Endothelial cell (in vitro differentiated cells): ENCODE measurements at regions not wholly inside any gene's neighbourhood (a gene's known extent, or its start where the extent isn't known, plus 50 kb on each side); places are given as distances from the start of the nearest gene placed in this dataset.

Experiments
- DNase-seq: peaks from one replicate; pipeline ENCODE4 v3.0.0; 2021; ENCODE audit warnings: low spot score
- H3K27ac Mint-ChIP-seq: one replicate; pipeline ENCODE4 v1.8.0; 2021; ENCODE audit warnings: mixed read lengths, inconsistent platforms; ENCODE audit not compliant: unreplicated experiment
- H3K27me3 Mint-ChIP-seq: one replicate; pipeline ENCODE4 v1.8.0; 2021; ENCODE audit warnings: mild to moderate bottlenecking, moderate library complexity, mixed read lengths, inconsistent platforms; ENCODE audit not compliant: unreplicated experiment
- H3K36me3 Mint-ChIP-seq: one replicate; pipeline ENCODE4 v1.8.0; 2021; ENCODE audit warnings: mild to moderate bottlenecking, low read depth, mixed read lengths, inconsistent platforms; ENCODE audit not compliant: unreplicated experiment
- H3K4me1 Mint-ChIP-seq: one replicate; pipeline ENCODE4 v1.8.0; 2021; ENCODE audit warnings: mild to moderate bottlenecking, mixed read lengths, inconsistent platforms; ENCODE audit not compliant: unreplicated experiment
- H3K4me3 Mint-ChIP-seq: one replicate; pipeline ENCODE4 v1.8.0; 2021; ENCODE audit warnings: mild to moderate bottlenecking, mixed read lengths, inconsistent platforms; ENCODE audit not compliant: unreplicated experiment
- H3K9me3 Mint-ChIP-seq: one replicate; pipeline ENCODE4 v1.8.0; 2021; ENCODE audit warnings: mixed read lengths, inconsistent platforms; ENCODE audit not compliant: unreplicated experiment
- CTCF ChIP-seq: fragments of 200-600 bp; sonication (generic); IDR thresholded peaks from one replicate; pipeline ENCODE4 v1.5.0; 2021; ENCODE audit warnings: antibody characterized with exemption; ENCODE audit not compliant: unreplicated experiment

GRCh38 chr3:139281096-139281495 is 62.7 kb upstream of the MRPS22 start:
- Mint-ChIP-seq H3K27me3 (peaks cover 7% of the 10 kb centered on the region), H3K9me3 (no peaks in the 10 kb centered on the region), H3K4me1 (no peaks in the 10 kb centered on the region), H3K27ac (no peak overlapping the region), H3K36me3 (no peaks in the 10 kb centered on the region), H3K4me3 (no peak overlapping the region)
- TF ChIP-seq CTCF = no peak
- no peak for DNase-seq

GRCh38 chr3:139281522-139282196 is 62.2 kb upstream of the MRPS22 start:
- no peak for TF ChIP-seq CTCF
- no peak overlapping the region for H3K4me3 Mint-ChIP-seq
- no peaks in the 10 kb centered on the region for H3K4me1 Mint-ChIP-seq
- no peaks in the 10 kb centered on the region for H3K9me3 Mint-ChIP-seq
- DNase-seq = no peak
- H3K27me3 Mint-ChIP-seq = peaks cover 7% of the 10 kb centered on the region
- no peaks in the 10 kb centered on the region for H3K36me3 Mint-ChIP-seq
- H3K27ac Mint-ChIP-seq = no peak overlapping the region

GRCh38 chr3:139283301-139283700 is 60.5 kb upstream of the MRPS22 start:
- H3K27me3 Mint-ChIP-seq = peaks cover 7% of the 10 kb centered on the region
- H3K36me3 Mint-ChIP-seq = no peaks in the 10 kb centered on the region
- no peak for TF ChIP-seq CTCF
- no peaks in the 10 kb centered on the region for H3K4me1 Mint-ChIP-seq
- no peak for DNase-seq
- no peak overlapping the region for H3K27ac Mint-ChIP-seq
- no peak overlapping the region for H3K4me3 Mint-ChIP-seq
- no peaks in the 10 kb centered on the region for H3K9me3 Mint-ChIP-seq

GRCh38 chr3:139284221-139284620 is 59.6 kb upstream of the MRPS22 start:
- Mint-ChIP-seq H3K9me3 (no peaks in the 10 kb centered on the region), H3K4me3 (no peak overlapping the region), H3K27me3 (peaks cover 9% of the 10 kb centered on the region), H3K4me1 (no peaks in the 10 kb centered on the region), H3K27ac (no peak overlapping the region), H3K36me3 (no peaks in the 10 kb centered on the region)
- no peak for DNase-seq
- TF ChIP-seq CTCF = no peak

GRCh38 chr3:139285691-139286090 is 58.1 kb upstream of the MRPS22 start:
- Mint-ChIP-seq H3K27me3 (peaks cover 7% of the 10 kb centered on the region), H3K36me3 (no peaks in the 10 kb centered on the region), H3K27ac (no peak overlapping the region), H3K9me3 (no peaks in the 10 kb centered on the region), H3K4me3 (no peak overlapping the region), H3K4me1 (no peaks in the 10 kb centered on the region)
- no peak for TF ChIP-seq CTCF
- DNase-seq = no peak
